HepG2 (cell line): ENCODE measurements at regions not wholly inside any gene's neighbourhood (a gene's known extent, or its start where the extent isn't known, plus 50 kb on each side); places are given as distances from the start of the nearest gene placed in this dataset.

Experiments used
- ATAC-seq: fragments of 200-7000 bp; cut with Tn5 transposase; 3 replicates; pipeline ENCODE4 v1.9.1; 2020; ENCODE audit warnings: mild to moderate bottlenecking, moderate library complexity
- BruUV-seq: library from RNA; stranded (reverse); fragments of 400-500 nt; replicated peaks from 2 replicates; lab custom pipeline; 2021; lab: Mats Ljungman, UMichigan
- CTCF ChIA-PET: fragments of 300-600 bp; formaldehyde crosslinking; extraction: SDS; loops from one replicate; lab custom pipeline; 2021; ENCODE audit warnings: low total read pairs, inconsistent platforms, low intra/inter-chr PET ratio; lab: Yijun Ruan, JAX
- POLR2A ChIA-PET: fragments of 350-600 bp; sonication (Branson Sonifier 250); formaldehyde crosslinking; loops from one replicate; lab custom pipeline; 2020; ENCODE audit warnings: antibody characterized with exemption, inconsistent platforms; lab: Yijun Ruan, JAX
- DNase-seq: peaks from one replicate; pipeline ENCODE4 v3.0.0-alpha.2; 2015; ENCODE audit warnings: low spot score
- FAIRE-seq: peaks from 3 replicates; lab custom pipeline; 2011; peaks lifted over from hg19 to GRCh38; lab: Jason Lieb, UNC
- H2AFZ ChIP-seq: one replicate; pipeline ENCODE4 v1.6.1; 2011; ENCODE audit warnings: low read length, inconsistent platforms
- H3K27ac ChIP-seq: fragments of 300-600 bp; 3 replicates; pipeline ENCODE4 v1.8.0; 2011; ENCODE audit warnings: mixed run types, mild to moderate bottlenecking, mixed read lengths, low read length, inconsistent platforms; ENCODE audit not compliant: insufficient read depth; ENCODE audit errors: extremely low read length
- H3K27me3 ChIP-seq, 2 experiments: fragments of 200-600 bp in 1 of 2; 2 replicates in 1 of 2; 3 replicates in 1 of 2; pipeline versions ENCODE4 v1.6.0 to v1.8.0; 2011; ENCODE audit warnings: low read length in 2 of 2, mild to moderate bottlenecking in 2 of 2, moderate library complexity in 2 of 2, inconsistent platforms in 1 of 2; ENCODE audit not compliant: insufficient read depth in 2 of 2, control insufficient read depth in 1 of 2
- H3K36me3 ChIP-seq, 2 experiments: fragments of 200-600 bp in 1 of 2; replicated peaks in 1 of 2; 2 replicates in 1 of 2; 3 replicates in 1 of 2; pipeline versions ENCODE4 v1.5.1 to v1.8.0; 2011; ENCODE audit warnings: low read length in 2 of 2, inconsistent platforms in 1 of 2; ENCODE audit not compliant: insufficient read depth in 2 of 2, control insufficient read depth in 1 of 2
- H3K4me1 ChIP-seq: 2 replicates; pipeline ENCODE4 v1.5.1; 2012; ENCODE audit warnings: low read length, inconsistent platforms; ENCODE audit not compliant: insufficient read depth
- H3K4me2 ChIP-seq: 2 replicates; pipeline ENCODE4 v1.6.0; 2011; ENCODE audit warnings: low read depth, low read length, inconsistent platforms
- H3K4me3 ChIP-seq, 3 experiments: fragments of 200-600 bp in 1 of 3; sonication (generic), shearing (Covaris generic) in 1 of 3; replicated peaks in 1 of 3; 2 replicates each; pipeline ENCODE4 v1.5.1; 2011 to 2016; ENCODE audit warnings: low read length in 3 of 3, inconsistent platforms in 2 of 3, low read depth in 2 of 3, mild to moderate bottlenecking in 2 of 3, control low read depth in 1 of 3, mixed read lengths in 1 of 3; ENCODE audit not compliant: insufficient read depth in 1 of 3
- H3K79me2 ChIP-seq: one replicate; pipeline ENCODE4 v1.6.1; 2011; ENCODE audit warnings: low read length, inconsistent platforms; ENCODE audit not compliant: insufficient read depth
- H3K9ac ChIP-seq: 2 replicates; pipeline ENCODE4 v1.6.0; 2011; ENCODE audit warnings: mild to moderate bottlenecking, low read depth, low read length, inconsistent platforms; ENCODE audit not compliant: insufficient read depth
- H3K9me3 ChIP-seq: 2 replicates; pipeline ENCODE4 v1.5.1; 2012; ENCODE audit warnings: mild to moderate bottlenecking, low read length
- H4K20me1 ChIP-seq: 2 replicates; pipeline ENCODE4 v1.6.0; 2011; ENCODE audit warnings: inconsistent platforms, mild to moderate bottlenecking, low read length, moderate library complexity; ENCODE audit not compliant: insufficient read depth
- SALL2 ChIP-seq: sonication (generic); formaldehyde crosslinking; IDR thresholded peaks from 2 replicates; pipeline ENCODE4 v1.8.1; 2023; ENCODE audit warnings: mild to moderate bottlenecking, missing genetic modification reagents, inconsistent platforms
- TSC22D2 ChIP-seq: sonication (generic); formaldehyde crosslinking; IDR thresholded peaks from 2 replicates; pipeline ENCODE4 v1.5.1; 2020; ENCODE audit warnings: missing genetic modification reagents, mild to moderate bottlenecking, borderline replicate concordance
- WGBS: methylation state at CpG from one replicate; pipeline ENCODE4 v1.1.6; 2017; ENCODE audit warnings: low lambda C conversion rate; 5-methylcytosine and 5-hydroxymethylcytosine counted together
- in situ Hi-C: cut with HindIII; loops from 2 replicates; pipeline ENCODE4 v1.10.0; 2017; ENCODE audit warnings: low pct_unique_long_range_greater_than_20kb; ENCODE audit not compliant: extremely low pct_ligation_motif_present
- intact Hi-C: fragments of 100-400 bp; cut with micrococcal nuclease; formaldehyde crosslinking; loops from one replicate; pipeline ENCODE4 v1.10.0; 2022; ENCODE audit not compliant: unreplicated experiment
- TF ChIP-seq, protein P1 (sequence below): IDR thresholded peaks from 2 replicates; pipeline ENCODE4 v1.6.1; 2016; ENCODE audit warnings: low read depth, missing genetic modification reagents, missing compliant biosample characterization

DNA sequence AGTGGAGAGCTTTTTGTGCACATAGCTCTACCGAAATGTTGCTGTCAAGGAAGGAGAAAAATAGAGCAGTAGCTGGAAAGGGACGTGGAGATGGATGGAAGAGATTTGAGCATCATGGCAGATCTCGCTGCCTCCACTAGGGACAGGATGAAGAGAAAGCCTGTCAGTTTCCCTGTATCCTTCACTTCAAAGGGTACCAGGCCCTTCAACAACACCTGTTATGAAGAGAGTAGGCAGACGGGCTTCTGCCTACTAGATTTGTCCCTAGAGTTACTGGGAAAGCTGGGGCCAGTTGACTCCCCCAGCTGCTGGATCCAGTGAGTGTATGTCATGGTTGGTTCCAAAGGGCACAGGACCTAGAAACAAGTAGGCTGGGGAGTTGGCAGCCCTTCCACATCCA lies 150.8 kb downstream of the TLE3 start:
- ATAC-seq: no peak
- no peak overlapping the region for H3K4me2 ChIP-seq
- intact Hi-C loops (no loop called here), in situ Hi-C loops (no loop called here)
- no peak for FAIRE-seq
- no peaks in the 10 kb centered on the region for H3K9me3 ChIP-seq
- DNase-seq: no peak
- CTCF ChIA-PET: no interaction called here
- H3K27ac ChIP-seq: no peak overlapping the region
- H2AFZ ChIP-seq: no peak overlapping the region
- H3K4me3 ChIP-seq: no peak overlapping the region
- peaks cover 3 to 27% of the 10 kb centered on the region in 2 experiments; a peak in 3 of 5 replicates for H3K27me3 ChIP-seq
- WGBS: 2% methylated on average over 3 of the region's 4 CpGs
- POLR2A ChIA-PET: no interaction called here
- H3K79me2 ChIP-seq: no peaks in the 10 kb centered on the region
- H4K20me1 ChIP-seq: no peaks in the 10 kb centered on the region
- BruUV-seq: no TSS peak
- no peaks in the 10 kb centered on the region for H3K36me3 ChIP-seq
- H3K9ac ChIP-seq: no peak overlapping the region
- TF ChIP-seq, protein P1, sequence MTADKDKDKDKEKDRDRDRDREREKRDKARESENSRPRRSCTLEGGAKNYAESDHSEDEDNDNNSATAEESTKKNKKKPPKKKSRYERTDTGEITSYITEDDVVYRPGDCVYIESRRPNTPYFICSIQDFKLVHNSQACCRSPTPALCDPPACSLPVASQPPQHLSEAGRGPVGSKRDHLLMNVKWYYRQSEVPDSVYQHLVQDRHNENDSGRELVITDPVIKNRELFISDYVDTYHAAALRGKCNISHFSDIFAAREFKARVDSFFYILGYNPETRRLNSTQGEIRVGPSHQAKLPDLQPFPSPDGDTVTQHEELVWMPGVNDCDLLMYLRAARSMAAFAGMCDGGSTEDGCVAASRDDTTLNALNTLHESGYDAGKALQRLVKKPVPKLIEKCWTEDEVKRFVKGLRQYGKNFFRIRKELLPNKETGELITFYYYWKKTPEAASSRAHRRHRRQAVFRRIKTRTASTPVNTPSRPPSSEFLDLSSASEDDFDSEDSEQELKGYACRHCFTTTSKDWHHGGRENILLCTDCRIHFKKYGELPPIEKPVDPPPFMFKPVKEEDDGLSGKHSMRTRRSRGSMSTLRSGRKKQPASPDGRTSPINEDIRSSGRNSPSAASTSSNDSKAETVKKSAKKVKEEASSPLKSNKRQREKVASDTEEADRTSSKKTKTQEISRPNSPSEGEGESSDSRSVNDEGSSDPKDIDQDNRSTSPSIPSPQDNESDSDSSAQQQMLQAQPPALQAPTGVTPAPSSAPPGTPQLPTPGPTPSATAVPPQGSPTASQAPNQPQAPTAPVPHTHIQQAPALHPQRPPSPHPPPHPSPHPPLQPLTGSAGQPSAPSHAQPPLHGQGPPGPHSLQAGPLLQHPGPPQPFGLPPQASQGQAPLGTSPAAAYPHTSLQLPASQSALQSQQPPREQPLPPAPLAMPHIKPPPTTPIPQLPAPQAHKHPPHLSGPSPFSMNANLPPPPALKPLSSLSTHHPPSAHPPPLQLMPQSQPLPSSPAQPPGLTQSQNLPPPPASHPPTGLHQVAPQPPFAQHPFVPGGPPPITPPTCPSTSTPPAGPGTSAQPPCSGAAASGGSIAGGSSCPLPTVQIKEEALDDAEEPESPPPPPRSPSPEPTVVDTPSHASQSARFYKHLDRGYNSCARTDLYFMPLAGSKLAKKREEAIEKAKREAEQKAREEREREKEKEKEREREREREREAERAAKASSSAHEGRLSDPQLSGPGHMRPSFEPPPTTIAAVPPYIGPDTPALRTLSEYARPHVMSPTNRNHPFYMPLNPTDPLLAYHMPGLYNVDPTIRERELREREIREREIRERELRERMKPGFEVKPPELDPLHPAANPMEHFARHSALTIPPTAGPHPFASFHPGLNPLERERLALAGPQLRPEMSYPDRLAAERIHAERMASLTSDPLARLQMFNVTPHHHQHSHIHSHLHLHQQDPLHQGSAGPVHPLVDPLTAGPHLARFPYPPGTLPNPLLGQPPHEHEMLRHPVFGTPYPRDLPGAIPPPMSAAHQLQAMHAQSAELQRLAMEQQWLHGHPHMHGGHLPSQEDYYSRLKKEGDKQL: no peak
- TF ChIP-seq SALL2 (CRISPR knock-in tag): no peak
- TF ChIP-seq TSC22D2 (CRISPR knock-in tag): no peak
- TF ChIP-seq, all 625 proteins: peak for 0
- H3K4me1 ChIP-seq: no peaks in the 10 kb centered on the region
